Activated B cell treated with CpG ODN at 0.5 μM for 24 hours (primary cell): ENCODE measurements at regions not wholly inside any gene's neighbourhood (a gene's known extent, or its start where the extent isn't known, plus 50 kb on each side); places are given as distances from the start of the nearest gene placed in this dataset.
"Not testable (repeated sequence)": the region's sequence is repeated elsewhere in the genome, so short reads cannot be mapped to it uniquely, and the experiment has no call there.

ENCODE experiments used
- ATAC-seq: fragments of 200-7000 bp; cut with Tn5 transposase; one replicate; pipeline ENCODE4 v1.10.0; 2021; ENCODE audit warnings: low read depth, mild to moderate bottlenecking, moderate library complexity
- CTCF ChIA-PET: fragments of 350-600 bp; sonication (Branson Sonifier 250); formaldehyde crosslinking; loops from one replicate; lab custom pipeline; 2021; ENCODE audit warnings: antibody characterized with exemption; lab: Charles Lee
- POLR2A ChIA-PET: fragments of 350-600 bp; sonication (Branson Sonifier 250); formaldehyde crosslinking; loops from one replicate; lab custom pipeline; 2021; ENCODE audit warnings: antibody characterized with exemption; lab: Charles Lee
- DNase-seq: peaks from one replicate; pipeline ENCODE4 v3.0.0; 2022
- H3K27ac Mint-ChIP-seq: one replicate; pipeline ENCODE4 v1.8.0; 2020; ENCODE audit warnings: mixed read lengths
- H3K27me3 Mint-ChIP-seq: one replicate; pipeline ENCODE4 v1.8.0; 2021; ENCODE audit warnings: mixed read lengths
- H3K36me3 Mint-ChIP-seq: one replicate; pipeline ENCODE4 v1.8.0; 2021; ENCODE audit warnings: low read depth, mixed read lengths
- H3K4me1 Mint-ChIP-seq: one replicate; pipeline ENCODE4 v1.8.0; 2021; ENCODE audit warnings: mixed read lengths
- H3K4me3 Mint-ChIP-seq: one replicate; pipeline ENCODE4 v1.8.0; 2020; ENCODE audit warnings: mild to moderate bottlenecking, mixed read lengths
- H3K9me3 Mint-ChIP-seq: one replicate; pipeline ENCODE4 v1.8.0; 2020; ENCODE audit warnings: mixed read lengths
- CTCF ChIP-seq: fragments of 200-600 bp; IDR thresholded peaks from one replicate; pipeline ENCODE4 v1.8.0; 2022; ENCODE audit warnings: antibody characterized with exemption, mild to moderate bottlenecking
- intact Hi-C: fragments of 100-400 bp; cut with micrococcal nuclease; formaldehyde crosslinking; loops from one replicate; pipeline ENCODE4 v1.15.1; 2024

- ATAC-seq, H3K9me3 Mint-ChIP-seq, H3K4me3 Mint-ChIP-seq, DNase-seq, H3K4me1 Mint-ChIP-seq, H3K36me3 Mint-ChIP-seq, CTCF ChIA-PET, POLR2A ChIA-PET, H3K27ac Mint-ChIP-seq, intact Hi-C loops, H3K27me3 Mint-ChIP-seq: not testable (repeated sequence)
Measured at GRCh38 chr1:761791-762190, 75.3 kb upstream of the OR4F16 start.

GRCh38 chr1:771449-771848 is 85.0 kb upstream of the OR4F16 start:
- H3K4me1 Mint-ChIP-seq, CTCF ChIA-PET, H3K27ac Mint-ChIP-seq, H3K27me3 Mint-ChIP-seq, intact Hi-C loops, DNase-seq, ATAC-seq, H3K9me3 Mint-ChIP-seq, H3K4me3 Mint-ChIP-seq, POLR2A ChIA-PET, H3K36me3 Mint-ChIP-seq: not testable (repeated sequence)

GRCh38 chr1:777480-778180 is 91.2 kb upstream of the OR4F16 start:
- DNase-seq, ATAC-seq, H3K27me3 Mint-ChIP-seq, CTCF ChIA-PET, H3K36me3 Mint-ChIP-seq, H3K9me3 Mint-ChIP-seq, intact Hi-C loops: not testable (repeated sequence)
- Mint-ChIP-seq H3K4me1 (peaks cover 11% of the 10 kb centered on the region), H3K4me3 (peak overlapping the region; percentile 24), H3K27ac (peak overlapping the region; percentile 99)
- POLR2A ChIA-PET: interaction anchor here (0.9 to 1.6 kb wide), 5 partner anchors 50 to 598 kb away, joined by 3 to 9 read pairs (median 5); partner anchors contain the start of gene AURKAIP1

- H3K9me3 Mint-ChIP-seq, H3K27me3 Mint-ChIP-seq, H3K36me3 Mint-ChIP-seq, intact Hi-C loops: not testable (repeated sequence)
- H3K27ac Mint-ChIP-seq: peak overlapping the region; percentile 99
- peaks cover 11% of the 10 kb centered on the region for H3K4me1 Mint-ChIP-seq
- POLR2A ChIA-PET: interaction anchor here (0.9 to 1.6 kb wide), 7 partner anchors 49 to 597 kb away, joined by 3 to 9 read pairs (median 5); partner anchors contain the start of gene AURKAIP1
- H3K4me3 Mint-ChIP-seq: peak overlapping the region; percentile 95
- CTCF ChIA-PET: interaction anchor here (1.5 kb wide), 1 partner anchor 91 kb away, joined by 6 read pairs; no protein-coding TSS in a partner anchor
- DNase-seq: peak; percentile 98
- ATAC-seq: peak; percentile 99
Measured at GRCh38 chr1:778451-779278, 92.2 kb upstream of the OR4F16 start.

- DNase-seq, H3K27me3 Mint-ChIP-seq, H3K36me3 Mint-ChIP-seq, H3K9me3 Mint-ChIP-seq, intact Hi-C loops, ATAC-seq: not testable (repeated sequence)
- H3K4me1 Mint-ChIP-seq: peaks cover 11% of the 10 kb centered on the region
- POLR2A ChIA-PET: interaction anchor here (1.4 to 1.6 kb wide), 2 partner anchors 48 to 90 kb away, joined by 7 to 9 read pairs; no protein-coding TSS in a partner anchor
- CTCF ChIA-PET: interaction anchor here (1.5 kb wide), 1 partner anchor 90 kb away, joined by 6 read pairs; no protein-coding TSS in a partner anchor
- peak overlapping the region; percentile 95 for H3K4me3 Mint-ChIP-seq
- H3K27ac Mint-ChIP-seq: peak overlapping the region; percentile 99
Measured at GRCh38 chr1:779621-780020, 93.2 kb upstream of the OR4F16 start.

GRCh38 chr1:788835-789234 is 102.4 kb upstream of the OR4F16 start:
- no peak for TF ChIP-seq CTCF
- no peak overlapping the region for H3K27ac Mint-ChIP-seq
- DNase-seq (no peak), ATAC-seq (no peak)
- intact Hi-C loops: no loop called here
- H3K9me3 Mint-ChIP-seq: no peaks in the 10 kb centered on the region
- H3K27me3 Mint-ChIP-seq: no peaks in the 10 kb centered on the region
- POLR2A ChIA-PET: no interaction called here
- H3K4me1 Mint-ChIP-seq: no peaks in the 10 kb centered on the region
- H3K36me3 Mint-ChIP-seq: peaks cover 5% of the 10 kb centered on the region
- CTCF ChIA-PET: no interaction called here
- H3K4me3 Mint-ChIP-seq: no peak overlapping the region

- intact Hi-C loops, H3K9me3 Mint-ChIP-seq, H3K27me3 Mint-ChIP-seq, POLR2A ChIA-PET, H3K27ac Mint-ChIP-seq, ATAC-seq, CTCF ChIA-PET, H3K4me3 Mint-ChIP-seq, H3K4me1 Mint-ChIP-seq, H3K36me3 Mint-ChIP-seq, DNase-seq: not testable (repeated sequence)
Measured at GRCh38 chr1:789606-790005, 103.2 kb upstream of the OR4F16 start.

- H3K4me1 Mint-ChIP-seq, ATAC-seq, CTCF ChIA-PET, intact Hi-C loops, H3K4me3 Mint-ChIP-seq, H3K27me3 Mint-ChIP-seq, POLR2A ChIA-PET, H3K9me3 Mint-ChIP-seq, H3K27ac Mint-ChIP-seq, DNase-seq, H3K36me3 Mint-ChIP-seq: not testable (repeated sequence)
Measured at GRCh38 chr1:790388-790930, 104.0 kb upstream of the OR4F16 start.

- H3K27me3 Mint-ChIP-seq, H3K27ac Mint-ChIP-seq, intact Hi-C loops, CTCF ChIA-PET, H3K4me1 Mint-ChIP-seq, ATAC-seq, H3K9me3 Mint-ChIP-seq, DNase-seq, POLR2A ChIA-PET, H3K4me3 Mint-ChIP-seq, H3K36me3 Mint-ChIP-seq: not testable (repeated sequence)
Measured at GRCh38 chr1:794310-794709, 107.9 kb upstream of the OR4F16 start.

- intact Hi-C loops, CTCF ChIA-PET, H3K36me3 Mint-ChIP-seq, H3K27ac Mint-ChIP-seq, DNase-seq, POLR2A ChIA-PET, H3K27me3 Mint-ChIP-seq, ATAC-seq, H3K4me1 Mint-ChIP-seq, H3K9me3 Mint-ChIP-seq, H3K4me3 Mint-ChIP-seq: not testable (repeated sequence)
Measured at GRCh38 chr1:794918-795584, 108.6 kb upstream of the OR4F16 start.
